ENCODE measurements at regions not wholly inside any gene's neighbourhood (a gene's known extent, or its start where the extent isn't known, plus 50 kb on each side); places are given as distances from the start of the nearest gene placed in this dataset.

- intact Hi-C loops (cut with micrococcal nuclease) = no loop called here
These were observed 1062.4 kb downstream of the AGBL1 start for GRCh38 chr15:87142096-87142495.

GRCh38 chr15:87135109-87135508 is 1055.4 kb downstream of the AGBL1 start:
- no peaks in the 10 kb centered on the region for H3K4me1 Mint-ChIP-seq (ENCODE audit: low read depth)
- H3K9me3 Mint-ChIP-seq = peaks cover 2% of the 10 kb centered on the region
- no peak for ATAC-seq
- intact Hi-C loops (cut with micrococcal nuclease) = no loop called here
- H3K27ac Mint-ChIP-seq = no peak overlapping the region
- ChIA-PET POLR2A (no interaction called here), CTCF (no interaction called here)
- no peak for DNase-seq
- no peak for TF ChIP-seq CTCF (IDR thresholded peaks at IDR 0.05)
- H3K36me3 Mint-ChIP-seq (ENCODE audit: low read depth) = no peaks in the 10 kb centered on the region
- H3K4me3 Mint-ChIP-seq = no peak overlapping the region
- H3K27me3 Mint-ChIP-seq = no peaks in the 10 kb centered on the region

More at GRCh38 chr15:87142096-87142495, 1062.4 kb downstream of the AGBL1 start:
- no peaks in the 10 kb centered on the region for H3K4me1 Mint-ChIP-seq (ENCODE audit: low read depth)
- no peak overlapping the region for H3K4me3 Mint-ChIP-seq
- no peak for TF ChIP-seq CTCF (IDR thresholded peaks at IDR 0.05)
- CTCF ChIA-PET = no interaction called here
- DNase-seq (no peak), ATAC-seq (no peak)
- H3K27ac Mint-ChIP-seq = no peak overlapping the region
- H3K27me3 Mint-ChIP-seq = no peaks in the 10 kb centered on the region
- H3K36me3 Mint-ChIP-seq (ENCODE audit: low read depth) = no peaks in the 10 kb centered on the region
- POLR2A ChIA-PET = no interaction called here
- peaks cover 9% of the 10 kb centered on the region for H3K9me3 Mint-ChIP-seq

- DNase-seq (no peak), ATAC-seq (no peak)
- no peak overlapping the region for H3K4me3 Mint-ChIP-seq
- no peak overlapping the region for H3K27ac Mint-ChIP-seq
- no peaks in the 10 kb centered on the region for H3K27me3 Mint-ChIP-seq
- no peaks in the 10 kb centered on the region for H3K36me3 Mint-ChIP-seq (ENCODE audit: low read depth)
- no peaks in the 10 kb centered on the region for H3K4me1 Mint-ChIP-seq (ENCODE audit: low read depth)
- no peak for TF ChIP-seq CTCF (IDR thresholded peaks at IDR 0.05)
- POLR2A ChIA-PET = no interaction called here
- H3K9me3 Mint-ChIP-seq = peaks cover 2% of the 10 kb centered on the region
- CTCF ChIA-PET = no interaction called here
- intact Hi-C loops (cut with micrococcal nuclease) = no loop called here
These were observed 1054.0 kb downstream of the AGBL1 start for GRCh38 chr15:87133704-87134103.

- ChIA-PET CTCF (no interaction called here), POLR2A (no interaction called here)
- no peak for TF ChIP-seq CTCF (IDR thresholded peaks at IDR 0.05)
- Mint-ChIP-seq H3K4me3 (no peak overlapping the region), H3K9me3 (peaks cover 2% of the 10 kb centered on the region), H3K27ac (no peak overlapping the region), H3K27me3 (no peaks in the 10 kb centered on the region), H3K4me1 (ENCODE audit: low read depth) (no peaks in the 10 kb centered on the region), H3K36me3 (ENCODE audit: low read depth) (no peaks in the 10 kb centered on the region)
- intact Hi-C loops (cut with micrococcal nuclease) = no loop called here
- no peak for DNase-seq
- ATAC-seq = no peak
These were observed 1051.4 kb downstream of the AGBL1 start for GRCh38 chr15:87131067-87131466.

- no peak for TF ChIP-seq CTCF (IDR thresholded peaks at IDR 0.05)
- POLR2A ChIA-PET = no interaction called here
- intact Hi-C loops (cut with micrococcal nuclease) = no loop called here
These were observed 1050.2 kb downstream of the AGBL1 start for GRCh38 chr15:87129916-87130315.

More at GRCh38 chr15:87129916-87130315, 1050.2 kb downstream of the AGBL1 start:
- Mint-ChIP-seq H3K4me3 (no peak overlapping the region), H3K9me3 (peaks cover 2% of the 10 kb centered on the region), H3K27me3 (no peaks in the 10 kb centered on the region), H3K4me1 (ENCODE audit: low read depth) (no peaks in the 10 kb centered on the region), H3K36me3 (ENCODE audit: low read depth) (no peaks in the 10 kb centered on the region), H3K27ac (no peak overlapping the region)
- DNase-seq (no peak), ATAC-seq (no peak)
- CTCF ChIA-PET = no interaction called here
